HG03520 (cell line): ENCODE measurements at regions not wholly inside any gene's neighbourhood (a gene's known extent, or its start where the extent isn't known, plus 50 kb on each side); places are given as distances from the start of the nearest gene placed in this dataset.

Experiments used
- ATAC-seq: cut with Tn5 transposase; IDR thresholded peaks from one replicate; pipeline ENCODE4 v1.9.1; 2021; ENCODE audit warnings: mild to moderate bottlenecking, moderate library complexity; ENCODE audit not compliant: unreplicated experiment

DNA sequence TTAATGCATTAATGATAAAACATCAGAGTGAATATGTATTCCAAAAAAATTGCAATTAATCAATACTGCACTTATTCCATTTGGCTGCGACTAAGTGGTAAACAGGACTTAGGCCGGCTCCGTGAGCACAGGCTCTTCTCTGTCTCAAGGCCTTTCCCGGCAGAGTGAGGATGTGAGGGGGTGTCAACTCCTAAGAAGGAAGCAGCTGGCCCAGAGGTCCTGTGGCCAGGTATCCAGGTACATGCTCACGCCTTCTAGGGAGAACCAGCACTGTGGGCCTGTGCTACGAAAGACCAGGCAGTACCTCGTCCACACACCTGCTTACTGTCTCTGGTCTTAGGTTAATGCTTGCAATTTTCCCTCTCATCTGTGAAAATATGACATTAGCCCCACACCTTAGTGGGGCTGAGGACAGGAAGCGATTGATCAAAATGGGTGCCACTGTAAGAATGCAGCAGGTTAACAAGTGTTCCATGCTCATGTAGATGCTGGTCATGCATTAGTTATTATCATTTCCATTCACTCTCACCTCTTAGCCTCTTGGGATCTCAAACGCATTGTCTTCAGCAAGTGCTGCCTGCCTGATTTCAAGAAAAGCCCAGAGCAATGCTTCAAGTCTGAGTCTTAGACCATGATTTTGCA is 175.3 kb downstream of the ABHD5 start:
- no peak for ATAC-seq

DNA sequence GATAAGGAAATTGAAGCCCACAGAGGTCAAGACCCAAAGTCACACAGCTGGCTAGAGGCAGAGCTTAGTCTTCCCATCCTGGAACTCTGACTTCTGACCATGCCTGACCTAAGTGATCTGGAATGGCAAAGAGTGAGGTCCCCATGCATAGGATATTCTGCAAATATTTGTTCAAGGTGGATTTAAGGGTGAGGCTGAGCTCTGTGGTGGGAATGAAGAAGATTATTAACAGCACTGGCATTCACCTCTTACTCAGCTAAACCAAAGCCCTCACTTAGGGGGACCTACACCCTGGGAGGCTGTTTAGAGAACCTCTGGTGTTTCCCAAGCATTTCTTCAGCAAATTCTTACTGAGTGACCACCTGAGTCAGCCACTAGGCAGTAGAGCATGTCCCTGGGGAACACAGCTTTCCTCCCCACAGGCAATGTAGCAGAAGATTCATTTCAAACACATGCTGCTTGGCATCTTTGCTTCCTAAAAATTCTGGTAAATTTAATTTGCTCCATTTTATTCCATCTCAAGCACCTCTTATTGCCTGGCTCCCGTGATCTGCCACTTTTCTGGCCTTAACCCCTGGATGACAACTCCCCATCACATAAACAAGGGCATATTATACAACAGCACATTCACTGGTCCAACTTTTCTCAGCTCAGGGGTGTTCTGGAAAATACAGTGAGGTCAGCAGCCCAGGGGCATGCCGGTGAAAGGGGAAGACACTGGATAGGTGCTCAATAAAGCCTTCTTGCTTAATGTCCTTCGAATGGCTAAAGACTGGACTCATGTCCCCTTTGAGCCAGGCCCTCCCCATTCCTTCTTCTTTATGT is 176.0 kb downstream of the ABHD5 start:
- ATAC-seq = no peak

- no peak for ATAC-seq
Observed at GRCh38 chr3:43867436-43868072, 176.8 kb downstream of the ABHD5 start.

GRCh38 chr3:43869491-43869890 is 178.8 kb downstream of the ABHD5 start:
- ATAC-seq = no peak

GRCh38 chr3:43870120-43870519 is 179.4 kb downstream of the ABHD5 start:
- no peak for ATAC-seq

DNA sequence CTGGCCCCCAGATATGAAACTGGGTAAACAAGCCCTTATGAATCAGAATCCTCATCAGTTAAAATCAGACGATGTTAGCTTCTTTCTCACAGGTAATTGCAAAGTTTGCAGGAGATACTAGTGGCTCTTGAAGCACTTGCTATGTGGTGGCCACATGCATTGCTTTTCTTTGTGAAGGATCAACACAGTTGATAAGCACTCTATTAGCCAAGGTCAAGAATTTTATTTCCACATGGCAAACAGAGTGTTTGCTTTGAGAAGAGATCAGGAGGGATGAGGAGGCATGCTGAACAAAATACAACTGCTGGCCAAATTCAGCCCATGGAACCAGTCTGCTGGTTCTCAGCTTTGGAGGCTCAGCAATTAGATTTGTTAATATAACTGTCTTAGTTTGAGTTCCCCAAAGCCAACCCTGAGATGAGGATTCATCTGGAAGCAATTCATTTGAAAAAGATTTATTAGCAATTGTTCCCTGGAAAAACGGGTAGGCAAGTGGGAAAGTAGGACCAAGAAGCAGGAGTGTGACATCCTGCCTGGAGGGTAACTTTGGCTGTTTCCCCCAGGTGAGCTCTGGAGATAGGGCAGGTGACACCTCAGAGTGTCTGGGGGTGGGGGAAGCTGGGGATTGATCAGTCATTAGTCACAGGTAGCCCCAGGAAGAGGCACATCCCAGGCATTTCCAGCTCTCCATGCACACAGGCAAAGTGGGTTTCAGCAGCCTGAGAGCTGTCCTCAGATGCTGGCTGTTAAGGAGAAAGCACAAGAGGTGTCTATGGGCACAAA is 180.3 kb downstream of the ABHD5 start:
- ATAC-seq = no peak

DNA sequence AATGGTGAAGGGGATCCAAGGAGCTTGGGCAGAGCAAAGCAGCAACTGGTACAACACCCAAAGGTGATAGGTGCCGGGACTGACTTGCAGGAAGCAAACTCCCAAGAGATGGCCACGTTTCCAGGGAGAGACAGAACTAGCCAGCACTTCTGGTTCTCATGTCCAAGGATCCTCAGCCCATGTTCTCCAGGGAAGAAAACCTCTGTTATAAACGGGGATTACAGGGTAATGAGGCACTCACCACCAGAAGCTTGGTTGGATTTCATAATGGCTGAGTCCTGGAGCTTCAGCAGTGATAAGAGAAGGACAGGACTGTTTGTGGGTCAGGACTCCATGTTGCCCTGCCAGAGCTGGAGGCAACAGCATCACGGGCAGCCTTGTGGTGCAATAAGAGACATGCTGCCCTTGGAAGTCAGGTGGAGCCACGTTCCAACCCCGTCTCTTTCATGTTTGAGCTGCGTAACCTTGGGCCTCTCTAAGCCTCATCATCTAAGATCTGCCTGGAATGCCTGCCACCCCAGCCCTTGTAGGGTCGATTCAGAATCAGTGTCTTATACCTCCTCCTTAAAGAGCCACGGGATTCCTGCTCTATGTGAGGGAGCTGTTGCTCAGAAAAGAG is 181.0 kb downstream of the ABHD5 start:
- no peak for ATAC-seq

- ATAC-seq = no peak
Observed at GRCh38 chr3:43872301-43872700, 181.6 kb downstream of the ABHD5 start.

DNA sequence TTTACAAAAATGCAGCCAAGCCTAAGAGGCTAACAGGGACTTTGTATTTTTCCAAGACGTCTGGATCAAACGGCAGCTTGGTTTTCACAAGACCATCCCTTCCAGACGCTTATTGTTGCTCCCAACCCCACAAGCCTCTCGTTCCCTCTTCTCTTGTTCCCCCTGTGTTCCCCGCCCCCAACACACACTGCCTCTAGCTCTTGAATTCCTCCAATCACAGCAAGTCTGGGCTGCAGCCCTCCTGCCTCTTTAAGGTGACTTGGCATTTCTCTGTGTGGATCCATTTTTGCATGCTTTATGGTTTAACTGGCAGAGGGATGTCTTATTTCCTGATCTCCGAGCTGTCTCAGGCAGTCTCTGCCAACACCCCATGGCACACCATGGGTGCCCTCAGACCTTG is 182.2 kb downstream of the ABHD5 start:
- no peak for ATAC-seq

DNA sequence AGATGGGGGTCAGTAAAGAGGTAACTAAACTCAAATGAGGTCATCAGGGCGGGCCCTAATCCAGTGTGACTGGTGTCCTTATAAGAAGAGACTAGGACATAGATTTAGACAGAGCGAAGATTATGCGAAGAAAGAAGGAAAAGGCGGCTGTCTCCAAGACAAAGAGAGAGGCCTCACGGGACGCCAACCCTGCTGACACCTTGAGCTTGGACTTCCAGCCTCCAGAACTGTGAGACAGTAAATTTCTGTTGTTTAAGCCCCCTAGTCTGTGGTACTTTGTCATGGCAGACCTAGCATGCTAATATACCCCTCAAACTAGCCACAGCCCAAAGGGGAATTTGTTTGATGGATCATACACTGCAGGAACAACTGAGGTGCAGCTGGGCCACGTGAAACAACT is 183.0 kb downstream of the ABHD5 start:
- ATAC-seq = no peak

- no peak for ATAC-seq
Observed at GRCh38 chr3:43874290-43874689, 183.6 kb downstream of the ABHD5 start.

DNA sequence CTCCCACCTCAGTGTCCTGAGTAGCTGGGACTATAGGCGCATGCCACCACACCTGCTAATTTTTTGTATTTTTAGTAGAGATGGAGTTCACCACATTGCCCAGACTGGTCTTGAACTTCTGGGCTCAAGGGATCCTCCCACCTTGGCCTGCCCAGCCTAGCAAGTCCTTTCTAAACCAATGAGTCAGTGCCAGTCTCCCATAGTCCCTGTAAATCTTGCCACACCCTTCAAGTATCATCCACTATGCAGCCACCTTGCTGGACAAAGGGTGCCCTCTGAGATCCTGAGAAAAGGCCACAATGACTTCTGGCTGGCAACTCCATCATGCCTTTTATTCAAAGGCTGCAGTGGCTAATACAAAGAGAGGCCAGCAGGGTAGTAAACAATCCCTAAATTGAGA is 184.0 kb downstream of the ABHD5 start:
- no peak for ATAC-seq

DNA sequence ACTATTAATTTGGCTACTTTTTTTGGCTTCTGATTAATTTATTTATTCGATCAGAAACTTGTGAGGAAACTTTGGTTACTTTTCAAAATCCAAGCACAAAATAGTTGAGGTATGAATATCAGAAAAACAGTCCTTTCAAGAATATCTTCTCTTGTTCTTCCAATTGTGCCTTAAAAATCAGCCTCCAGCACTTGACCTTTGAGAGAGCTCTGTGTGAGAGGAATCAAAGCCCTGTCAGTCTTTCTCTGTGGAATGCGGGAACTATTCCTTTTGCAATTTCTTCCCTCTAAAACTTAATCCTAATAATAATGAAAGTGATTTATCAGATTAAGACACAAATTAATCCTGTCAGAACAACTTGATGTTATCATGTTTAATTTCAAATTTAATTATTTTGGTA is 185.9 kb downstream of the ABHD5 start:
- ATAC-seq = no peak

GRCh38 chr3:43879166-43879565 is 188.4 kb downstream of the ABHD5 start:
- no peak for ATAC-seq

DNA sequence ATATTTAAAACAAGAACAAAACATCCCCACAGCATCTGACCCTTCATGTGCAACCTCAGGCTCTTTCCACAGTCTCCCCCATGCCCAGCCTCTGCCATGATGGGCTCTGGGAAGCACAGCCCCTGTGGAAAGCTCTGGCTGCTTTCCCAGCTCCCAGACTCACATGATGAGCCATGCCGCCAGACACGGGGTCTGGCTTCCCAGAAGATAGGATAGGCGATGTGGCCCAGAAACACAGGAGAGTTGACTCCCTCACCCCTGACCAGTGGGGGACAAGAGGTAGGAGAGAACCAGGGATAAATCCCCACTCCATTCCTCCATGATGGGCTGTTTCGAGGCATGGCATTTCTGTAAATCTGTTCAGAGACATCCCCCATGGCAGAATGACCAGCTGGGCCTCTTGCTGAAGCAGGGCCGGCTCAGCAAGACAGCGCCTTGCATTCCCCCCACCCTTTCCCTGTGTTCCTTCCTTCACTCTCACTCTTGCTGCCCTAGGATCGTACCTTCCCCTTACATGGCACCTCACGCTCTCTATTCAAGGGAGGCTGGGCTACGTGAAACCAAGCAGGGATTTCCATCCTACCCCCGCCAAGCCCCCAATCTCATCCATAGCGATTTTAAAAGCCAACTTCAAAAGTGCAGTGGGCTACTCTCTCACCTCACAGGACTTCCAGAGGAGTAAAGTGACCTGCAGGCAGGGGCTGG is 192.4 kb downstream of the ABHD5 start:
- ATAC-seq = no peak

DNA sequence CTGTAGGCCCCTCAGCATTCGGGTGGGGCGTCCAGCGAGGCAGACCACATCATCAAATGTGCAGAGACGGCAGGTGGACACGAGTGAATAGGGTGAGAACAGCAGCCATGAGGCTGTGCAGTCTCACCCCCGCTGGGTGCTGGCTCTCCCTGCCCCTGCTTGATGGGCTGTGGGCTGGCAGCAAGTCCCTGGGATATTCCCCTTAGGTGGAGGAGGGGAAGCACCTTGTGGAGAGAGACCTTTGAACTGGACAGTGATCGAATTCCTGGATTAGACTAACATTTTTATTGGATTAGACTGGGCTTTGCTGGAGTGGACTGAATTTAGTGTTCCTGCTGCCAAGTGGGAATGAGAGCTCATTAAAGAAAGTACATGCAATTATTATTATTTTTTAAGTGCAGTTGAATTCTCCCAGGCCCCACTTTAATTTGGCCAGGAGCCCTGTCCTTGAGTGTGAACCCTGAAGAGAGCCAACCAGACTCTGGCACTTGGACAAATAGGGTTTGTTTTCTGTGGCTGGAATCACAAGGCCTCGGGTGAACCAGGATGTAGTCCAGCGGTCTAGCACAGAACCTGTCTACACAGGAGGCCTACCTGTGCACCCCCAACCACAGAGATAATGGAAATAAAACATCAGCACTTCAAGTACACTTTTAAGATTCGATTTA is 193.1 kb downstream of the ABHD5 start:
- no peak for ATAC-seq

- ATAC-seq = no peak
Observed at GRCh38 chr3:43884581-43884980, 193.8 kb downstream of the ABHD5 start.

DNA sequence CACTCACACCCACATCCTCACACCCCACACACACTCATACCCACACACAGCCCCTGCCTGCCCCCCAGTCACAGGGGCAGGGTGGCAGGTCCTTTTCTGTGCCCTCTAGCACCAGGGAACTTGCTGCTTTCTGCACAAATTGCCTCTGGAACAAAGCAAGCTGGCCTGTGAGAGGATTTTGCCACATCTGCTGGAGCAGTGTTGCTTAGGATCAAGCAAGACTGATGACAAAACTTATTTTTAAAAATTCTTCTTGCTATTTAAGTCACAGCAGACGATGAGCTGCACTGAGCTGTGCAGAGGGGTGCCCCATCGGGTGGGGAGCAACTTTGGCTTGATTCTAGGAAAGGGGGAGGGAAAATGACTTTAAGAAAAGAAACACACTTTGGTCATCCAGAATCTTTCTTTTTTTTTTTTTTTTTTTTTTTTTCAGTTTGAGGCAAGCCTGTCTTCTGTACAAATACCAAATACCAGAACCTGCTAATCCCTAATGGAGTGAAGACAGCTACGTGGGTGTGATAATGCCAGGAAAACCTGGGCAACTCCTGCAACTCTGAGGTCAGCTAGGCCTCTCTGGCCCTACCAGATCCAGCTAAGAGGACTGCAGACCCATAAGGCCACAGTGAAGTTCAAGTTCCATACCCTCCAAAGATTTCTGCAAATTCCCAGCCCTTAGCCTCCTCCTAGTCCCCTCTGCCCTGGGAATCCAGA is 195.3 kb downstream of the ABHD5 start:
- ATAC-seq = no peak

DNA sequence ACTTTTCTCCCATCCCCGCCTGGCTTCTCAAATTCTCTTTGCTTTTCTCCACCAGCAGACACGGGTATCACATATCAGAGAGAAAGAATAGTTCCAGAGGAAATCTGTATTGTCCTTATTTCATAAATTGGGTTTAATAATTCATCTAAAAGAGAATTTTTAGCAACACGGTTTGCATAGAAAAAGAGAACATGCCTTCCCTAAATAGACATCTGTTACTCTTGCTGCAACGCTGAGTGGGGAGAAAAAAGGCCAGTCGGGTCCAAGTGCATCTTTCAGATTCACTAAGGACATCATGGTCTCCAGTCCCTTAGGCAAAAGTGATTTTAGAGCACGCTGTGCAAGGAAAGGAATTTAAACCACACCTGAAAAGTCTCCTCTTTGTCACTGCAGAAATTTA is 201.3 kb downstream of the ABHD5 start:
- no peak for ATAC-seq
